CD4-positive, alpha-beta memory T cell (primary cell): ENCODE measurements at regions not wholly inside any gene's neighbourhood (a gene's known extent, or its start where the extent isn't known, plus 50 kb on each side); places are given as distances from the start of the nearest gene placed in this dataset.

Experiments
- CTCF ChIA-PET: fragments of 350-600 bp; sonication (Branson Sonifier 250); formaldehyde crosslinking; loops from one replicate; lab custom pipeline; 2021; ENCODE audit warnings: inconsistent platforms; ENCODE audit not compliant: partially characterized antibody; lab: Charles Lee
- POLR2A ChIA-PET: fragments of 350-600 bp; sonication (Branson Sonifier 250); formaldehyde crosslinking; loops from one replicate; lab custom pipeline; 2021; ENCODE audit not compliant: partially characterized antibody; lab: Charles Lee
- DNase-seq, 5 donors: peaks; one replicate each; pipeline versions ENCODE4 v3.0.0 to v3.0.0-alpha.2; 2020 to 2022; ENCODE audit warnings: mixed read lengths in 1 of 5
- H3K27ac ChIP-seq: one replicate; pipeline ENCODE4 v1.7.0; 2013; ENCODE audit warnings: low read depth, low read length
- H3K27me3 ChIP-seq: 2 replicates; pipeline ENCODE4 v1.7.0; 2013; ENCODE audit warnings: mild to moderate bottlenecking, low read length, moderate library complexity; ENCODE audit not compliant: insufficient read depth
- H3K36me3 ChIP-seq: 2 replicates; pipeline ENCODE4 v1.7.0; 2013; ENCODE audit warnings: mild to moderate bottlenecking, low read length, moderate library complexity; ENCODE audit not compliant: insufficient read depth
- H3K4me1 ChIP-seq: 2 replicates; pipeline ENCODE4 v1.7.0; 2013; ENCODE audit warnings: mild to moderate bottlenecking, low read length, moderate library complexity; ENCODE audit not compliant: insufficient read depth
- H3K4me3 ChIP-seq, 2 donors: one replicate each; pipeline ENCODE4 v1.7.0; 2013; ENCODE audit warnings: low read length in 2 of 2, mild to moderate bottlenecking in 1 of 2
- H3K9me3 ChIP-seq, 2 donors: one replicate each; pipeline ENCODE4 v1.7.0; 2013; ENCODE audit warnings: low read length in 2 of 2, control low read depth in 1 of 2; ENCODE audit not compliant: control insufficient read depth in 1 of 2
- H3K27ac Mint-ChIP-seq, 7 donors: one replicate each; pipeline ENCODE4 v1.8.0; 2020 to 2021; ENCODE audit warnings: mixed read lengths in 7 of 7, mild to moderate bottlenecking in 6 of 7, inconsistent platforms in 3 of 7, moderate library complexity in 3 of 7
- H3K27me3 Mint-ChIP-seq, 2 donors: one replicate each; pipeline ENCODE4 v1.8.0; 2020 to 2021; ENCODE audit warnings: mixed read lengths in 2 of 2
- H3K36me3 Mint-ChIP-seq, 2 donors: one replicate each; pipeline ENCODE4 v1.8.0; 2020 to 2021; ENCODE audit warnings: mixed read lengths in 2 of 2, inconsistent platforms in 1 of 2, mild to moderate bottlenecking in 1 of 2
- H3K4me1 Mint-ChIP-seq, 4 donors: one replicate each; pipeline ENCODE4 v1.8.0; 2020 to 2021; ENCODE audit warnings: mixed read lengths in 4 of 4, mild to moderate bottlenecking in 1 of 4
- H3K4me3 Mint-ChIP-seq, 8 donors: one replicate each; pipeline ENCODE4 v1.8.0; 2020 to 2021; ENCODE audit warnings: mixed read lengths in 8 of 8, mild to moderate bottlenecking in 7 of 8, moderate library complexity in 6 of 8, inconsistent platforms in 3 of 8
- H3K9me3 Mint-ChIP-seq, 8 donors: one replicate each; pipeline ENCODE4 v1.8.0; 2020 to 2021; ENCODE audit warnings: mixed read lengths in 8 of 8, mild to moderate bottlenecking in 5 of 8, inconsistent platforms in 3 of 8, moderate library complexity in 1 of 8
- intact Hi-C: fragments of 100-400 bp; cut with micrococcal nuclease; formaldehyde crosslinking; loops from one replicate; pipeline ENCODE4 v1.15.1; 2023

DNA sequence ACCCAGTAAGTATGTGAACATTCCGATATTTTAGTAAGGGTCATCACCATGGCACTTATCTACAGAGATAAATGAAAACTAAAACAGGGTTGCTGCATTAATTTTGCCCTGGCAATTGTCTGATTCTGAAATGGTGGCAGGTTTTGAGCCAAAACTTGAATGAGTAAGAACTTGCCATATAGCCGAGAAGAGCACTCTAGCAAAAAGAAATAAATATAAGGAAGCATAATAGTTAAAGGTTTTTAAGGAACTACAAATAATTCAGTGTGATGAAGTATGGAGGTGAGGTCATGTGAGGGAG, 68.5 kb upstream of the BTN3A2 start:
- DNase-seq = no peak
- Mint-ChIP-seq H3K27me3 (peaks cover 2 to 4% of the 10 kb centered on the region in 2 donors), H3K4me3 (no peak overlapping the region), H3K4me1 (peaks cover 2 to 9% (median 4%) of the 10 kb centered on the region in 4 donors), H3K9me3 (no peaks in the 10 kb centered on the region), H3K36me3 (no peaks in the 10 kb centered on the region), H3K27ac (no peak overlapping the region)
- intact Hi-C loops = no loop called here
- Histone ChIP-seq H3K4me3 (no peak overlapping the region), H3K9me3 (no peaks in the 10 kb centered on the region), H3K27me3 (no peaks in the 10 kb centered on the region), H3K4me1 (peaks cover 4% of the 10 kb centered on the region), H3K36me3 (no peaks in the 10 kb centered on the region), H3K27ac (no peak overlapping the region)
- ChIA-PET CTCF (no interaction called here), POLR2A (interaction anchor here (1.0 to 1.5 kb wide), 2 partner anchors 12 to 137 kb away, joined by 3 to 4 read pairs; no protein-coding TSS in a partner anchor)

DNA sequence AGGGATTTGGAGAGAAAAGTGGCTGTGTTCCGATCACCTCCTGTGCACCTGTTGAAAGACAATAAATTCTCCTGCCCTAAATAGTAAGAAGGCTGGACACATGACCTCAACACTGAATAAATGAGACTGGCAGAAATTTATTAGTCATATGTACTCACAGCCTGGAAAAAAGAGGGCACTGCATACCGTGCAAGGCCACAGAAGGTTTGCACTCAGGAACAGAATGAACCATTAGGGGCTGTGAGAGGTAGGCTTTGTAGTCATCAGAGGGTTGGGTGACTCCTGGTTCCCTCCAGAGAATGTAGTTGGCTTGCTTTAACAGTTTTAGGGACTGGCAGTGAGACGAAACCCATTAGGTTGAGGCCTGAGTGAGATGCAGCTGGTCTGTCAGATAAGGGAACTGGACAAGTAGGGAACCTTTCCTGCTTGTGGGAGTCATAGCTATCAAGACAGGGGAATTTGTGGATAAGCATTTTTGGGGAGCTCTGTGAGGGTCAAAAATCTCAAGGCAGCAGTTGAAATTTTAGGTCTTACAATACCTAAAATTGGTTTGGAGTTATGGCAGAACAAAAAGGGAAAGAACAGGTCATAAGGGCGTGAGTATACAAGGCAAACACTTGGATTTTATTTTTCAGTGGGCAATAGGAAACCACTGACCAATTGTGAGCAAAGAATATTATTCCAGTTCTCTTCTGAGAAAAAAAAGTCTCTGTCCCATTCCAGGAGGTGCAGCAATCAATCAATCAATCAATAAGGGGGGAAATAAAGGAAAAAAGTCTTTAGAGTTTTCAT, 67.9 kb upstream of the BTN3A2 start:
- Histone ChIP-seq H3K36me3 (no peaks in the 10 kb centered on the region), H3K27ac (no peak overlapping the region), H3K9me3 (no peaks in the 10 kb centered on the region), H3K4me1 (peaks cover 4% of the 10 kb centered on the region), H3K27me3 (no peaks in the 10 kb centered on the region), H3K4me3 (no peak overlapping the region)
- no peak overlapping the region for H3K27ac Mint-ChIP-seq
- H3K4me3 Mint-ChIP-seq = no peak overlapping the region
- ChIA-PET POLR2A (interaction anchor here (1.0 to 1.5 kb wide), 2 partner anchors 12 to 138 kb away, joined by 3 to 4 read pairs; no protein-coding TSS in a partner anchor), CTCF (no interaction called here)
- peaks cover 2 to 9% (median 4%) of the 10 kb centered on the region in 4 donors for H3K4me1 Mint-ChIP-seq
- H3K27me3 Mint-ChIP-seq = peaks cover 2 to 4% of the 10 kb centered on the region in 2 donors
- no peak for DNase-seq
- intact Hi-C loops = no loop called here
- no peaks in the 10 kb centered on the region for H3K9me3 Mint-ChIP-seq
- no peaks in the 10 kb centered on the region for H3K36me3 Mint-ChIP-seq

DNA sequence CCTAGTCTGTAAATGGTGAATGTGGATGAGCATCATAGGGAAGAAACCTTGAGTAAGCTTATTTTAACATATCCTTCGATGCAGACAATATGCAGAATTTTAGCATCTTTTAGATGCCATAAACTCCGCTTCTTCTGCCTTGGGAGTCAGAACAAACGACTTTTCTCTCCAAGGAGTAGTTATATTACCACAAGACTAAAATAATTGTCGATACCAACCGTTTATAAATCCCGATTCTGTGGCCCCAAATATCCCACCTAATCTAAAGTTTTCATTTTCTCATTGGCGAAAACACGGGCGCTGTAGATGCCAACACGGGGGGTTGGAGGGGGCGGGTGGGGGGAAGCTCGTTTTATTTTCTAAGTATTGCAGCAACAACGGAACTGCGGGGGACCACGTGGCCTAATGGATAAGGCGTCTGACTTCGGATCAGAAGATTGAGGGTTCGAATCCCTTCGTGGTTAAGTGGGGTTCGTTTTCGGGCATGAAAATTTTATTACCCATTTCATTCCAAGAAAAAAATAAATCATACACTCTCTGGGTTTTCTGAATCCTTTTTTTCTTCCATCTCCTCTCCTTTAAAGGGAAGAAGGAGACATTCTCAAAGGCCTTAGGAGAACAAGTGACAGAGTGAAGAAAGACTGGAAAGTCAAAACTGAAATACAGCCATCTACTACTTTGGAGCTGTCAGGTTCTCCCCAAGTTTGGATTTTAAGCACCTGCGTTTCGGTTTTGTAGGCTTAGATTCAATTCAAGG, 65.5 kb upstream of the BTN3A2 start:
- CTCF ChIA-PET = no interaction called here
- intact Hi-C loops = no loop called here
- Mint-ChIP-seq H3K4me1 (peaks cover 3 to 15% (median 8%) of the 10 kb centered on the region in 4 donors), H3K9me3 (no peaks in the 10 kb centered on the region), H3K27me3 (peaks cover 2 to 4% of the 10 kb centered on the region in 2 donors), H3K36me3 (no peaks in the 10 kb centered on the region), H3K27ac (no peak overlapping the region), H3K4me3 (no peak overlapping the region)
- H3K4me1 ChIP-seq = peaks cover 10% of the 10 kb centered on the region
- no peak overlapping the region for H3K27ac ChIP-seq
- no peaks in the 10 kb centered on the region for H3K36me3 ChIP-seq
- no peak for DNase-seq
- H3K27me3 ChIP-seq = no peaks in the 10 kb centered on the region
- POLR2A ChIA-PET = interaction anchor here (1.2 kb wide), 1 partner anchor 14 kb away, joined by 3 read pairs; a partner anchor contains a TSS
- no peak overlapping the region for H3K4me3 ChIP-seq
- no peaks in the 10 kb centered on the region for H3K9me3 ChIP-seq

DNA sequence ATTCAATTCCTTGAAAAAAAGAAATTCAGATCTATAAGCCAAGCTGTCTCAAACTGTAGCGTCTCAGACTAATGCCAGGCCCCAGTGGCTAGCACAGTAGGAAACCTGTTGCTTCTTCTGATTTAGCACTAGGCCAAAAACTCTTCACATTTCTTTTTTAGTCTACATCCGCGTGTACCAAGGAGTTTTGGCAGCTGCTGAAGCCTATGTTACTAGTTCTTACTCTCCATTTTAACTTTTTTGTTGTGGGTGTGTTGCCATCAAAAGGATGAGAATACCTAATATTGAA, 65.0 kb upstream of the BTN3A2 start:
- H3K27ac Mint-ChIP-seq = no peak overlapping the region

DNA sequence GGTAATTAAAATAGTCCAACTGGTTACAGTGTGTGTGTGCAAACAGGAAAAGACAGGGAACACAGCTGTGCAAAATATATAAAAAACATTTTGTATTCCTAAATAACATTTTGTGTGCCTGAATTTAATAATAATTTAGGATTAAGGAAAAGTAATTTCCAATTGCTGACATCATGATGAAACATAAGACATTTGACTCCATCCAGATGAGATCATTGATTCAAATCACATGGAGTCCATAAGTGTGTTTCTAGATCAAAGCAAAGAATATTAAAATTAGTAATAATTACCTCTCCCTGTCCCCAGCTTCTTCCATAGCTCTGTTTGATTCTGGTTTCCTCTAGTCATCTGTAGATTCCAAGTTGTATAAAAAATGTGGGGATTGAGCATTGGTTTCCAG, 64.6 kb upstream of the BTN3A2 start:
- Mint-ChIP-seq H3K4me1 (peaks cover 8 to 20% (median 15%) of the 10 kb centered on the region in 4 donors), H3K27ac (no peak overlapping the region), H3K36me3 (peaks cover 0 to 5% of the 10 kb centered on the region in 2 donors), H3K4me3 (no peak overlapping the region), H3K9me3 (peaks cover 0 to 6% (median 0%) of the 10 kb centered on the region in 8 donors), H3K27me3 (peaks cover 2 to 5% of the 10 kb centered on the region in 2 donors)
- no peak overlapping the region for H3K27ac ChIP-seq
- no peak overlapping the region for H3K4me3 ChIP-seq
- intact Hi-C loops = no loop called here
- H3K36me3 ChIP-seq = no peaks in the 10 kb centered on the region
- no peaks in the 10 kb centered on the region for H3K9me3 ChIP-seq
- H3K27me3 ChIP-seq = no peaks in the 10 kb centered on the region
- H3K4me1 ChIP-seq = peaks cover 11% of the 10 kb centered on the region
- DNase-seq = no peak
- ChIA-PET POLR2A (interaction anchor here (1.1 to 1.2 kb wide), 2 partner anchors 15 to 29 kb away, joined by 3 read pairs; a partner anchor contains a TSS), CTCF (no interaction called here)

More for the DNA sequence above, 65.0 kb upstream of the BTN3A2 start:
- intact Hi-C loops = no loop called here
- ChIA-PET POLR2A (interaction anchor here (1.2 kb wide), 1 partner anchor 15 kb away, joined by 3 read pairs; a partner anchor contains a TSS), CTCF (no interaction called here)
- no peaks in the 10 kb centered on the region for H3K9me3 ChIP-seq
- H3K27ac ChIP-seq = no peak overlapping the region
- H3K36me3 Mint-ChIP-seq = peaks cover 0 to 3% of the 10 kb centered on the region in 2 donors
- no peak overlapping the region for H3K4me3 ChIP-seq
- DNase-seq = no peak
- peaks cover 13% of the 10 kb centered on the region for H3K4me1 ChIP-seq
- peaks cover 0 to 2% (median 0%) of the 10 kb centered on the region in 8 donors for H3K9me3 Mint-ChIP-seq
- H3K36me3 ChIP-seq = no peaks in the 10 kb centered on the region
- H3K4me3 Mint-ChIP-seq = no peak overlapping the region
- H3K27me3 Mint-ChIP-seq = peaks cover 2 to 4% of the 10 kb centered on the region in 2 donors
- no peaks in the 10 kb centered on the region for H3K27me3 ChIP-seq
- H3K4me1 Mint-ChIP-seq = peaks cover 8 to 20% (median 13%) of the 10 kb centered on the region in 4 donors

DNA sequence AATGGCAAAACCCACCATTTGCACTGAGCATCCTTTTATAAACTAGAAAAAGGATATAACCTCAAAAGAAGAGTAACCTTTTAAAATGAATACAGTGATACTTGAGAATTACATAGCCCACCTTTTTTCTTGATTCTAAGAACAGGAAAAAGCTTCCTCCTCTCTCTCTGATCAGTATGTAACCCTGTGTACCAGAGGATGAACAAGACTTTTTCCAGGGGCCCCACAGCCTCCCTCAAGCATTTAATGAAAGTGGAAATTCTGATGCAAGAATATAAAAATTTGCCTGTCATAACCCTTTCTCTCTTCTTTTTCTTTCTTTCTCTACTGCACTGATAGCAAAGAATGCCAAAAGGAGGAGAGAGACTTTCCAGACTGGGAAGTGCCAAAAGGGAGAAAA, 64.2 kb upstream of the BTN3A2 start:
- DNase-seq = no peak
- Mint-ChIP-seq H3K9me3 (peaks cover 0 to 10% (median 0%) of the 10 kb centered on the region in 8 donors), H3K36me3 (peaks cover 0 to 7% of the 10 kb centered on the region in 2 donors), H3K27ac (no peak overlapping the region), H3K27me3 (peaks cover 0 to 6% of the 10 kb centered on the region in 2 donors), H3K4me1 (peaks cover 7 to 20% (median 15%) of the 10 kb centered on the region in 4 donors), H3K4me3 (no peak overlapping the region)
- ChIA-PET POLR2A (interaction anchor here (1.1 kb wide), 1 partner anchor 29 kb away, joined by 3 read pairs; no protein-coding TSS in a partner anchor), CTCF (no interaction called here)
- no peaks in the 10 kb centered on the region for H3K36me3 ChIP-seq
- H3K27ac ChIP-seq = no peak overlapping the region
- H3K4me1 ChIP-seq = peaks cover 9% of the 10 kb centered on the region
- no peaks in the 10 kb centered on the region for H3K9me3 ChIP-seq
- intact Hi-C loops = no loop called here
- H3K27me3 ChIP-seq = no peaks in the 10 kb centered on the region
- H3K4me3 ChIP-seq = no peak overlapping the region

DNA sequence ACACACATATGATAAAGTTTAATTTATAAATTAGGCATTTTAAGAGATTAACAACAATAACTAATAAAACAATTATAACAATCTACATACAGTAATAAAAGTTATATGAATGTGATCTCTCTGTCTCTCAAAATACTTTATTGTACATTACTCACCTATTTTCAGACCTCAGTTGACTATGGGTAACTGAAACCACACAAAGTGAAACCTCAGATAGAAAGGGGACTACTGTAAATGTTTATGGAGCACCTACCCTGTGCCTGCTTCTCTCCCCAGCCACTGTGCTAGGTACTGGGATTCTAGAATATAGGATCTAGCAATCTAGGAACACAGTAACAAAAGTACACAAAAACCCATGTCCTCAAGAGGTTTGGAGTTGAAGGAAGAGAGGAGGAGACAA, 63.4 kb upstream of the BTN3A2 start:
- peaks cover 7 to 21% (median 15%) of the 10 kb centered on the region in 4 donors for H3K4me1 Mint-ChIP-seq
- H3K27ac Mint-ChIP-seq = no peak overlapping the region
- no peak overlapping the region for H3K4me3 Mint-ChIP-seq
- Histone ChIP-seq H3K27ac (no peak overlapping the region), H3K4me1 (peaks cover 9% of the 10 kb centered on the region), H3K9me3 (no peaks in the 10 kb centered on the region), H3K27me3 (no peaks in the 10 kb centered on the region), H3K36me3 (no peaks in the 10 kb centered on the region), H3K4me3 (no peak overlapping the region)
- intact Hi-C loops = no loop called here
- H3K9me3 Mint-ChIP-seq = peaks cover 0 to 10% (median 0%) of the 10 kb centered on the region in 8 donors
- ChIA-PET POLR2A (no interaction called here), CTCF (no interaction called here)
- peaks cover 0 to 6% of the 10 kb centered on the region in 2 donors for H3K27me3 Mint-ChIP-seq
- peaks cover 0 to 7% of the 10 kb centered on the region in 2 donors for H3K36me3 Mint-ChIP-seq
- DNase-seq = no peak
